ENCODE measurements at regions not wholly inside any gene's neighbourhood (a gene's known extent, or its start where the extent isn't known, plus 50 kb on each side); places are given as distances from the start of the nearest gene placed in this dataset.
"Not testable (repeated sequence)": the region's sequence is repeated elsewhere in the genome, so short reads cannot be mapped to it uniquely, and the experiment has no call there.

- Mint-ChIP-seq H3K4me1 (peaks cover 20% of the 10 kb centered on the region), H3K27me3 (peaks cover 10% of the 10 kb centered on the region), H3K36me3 (no peaks in the 10 kb centered on the region), H3K4me3 (no peak overlapping the region), H3K27ac (no peak overlapping the region), H3K9me3 (no peaks in the 10 kb centered on the region)
- DNase-seq (ENCODE audit: low spot score in 2 of 2) (no peak), ATAC-seq (ENCODE audit: low read depth) (no peak)
Observed at GRCh38 chr20:48492715-48493070, 335.1 kb downstream of the PREX1 start.

- H3K4me1 Mint-ChIP-seq: peaks cover 20% of the 10 kb centered on the region
- H3K27me3 Mint-ChIP-seq: peaks cover 10% of the 10 kb centered on the region
- ATAC-seq (ENCODE audit: low read depth) (no peak), DNase-seq (ENCODE audit: low spot score in 2 of 2) (no peak)
- H3K27ac Mint-ChIP-seq: no peak overlapping the region
- no peaks in the 10 kb centered on the region for H3K36me3 Mint-ChIP-seq
- H3K9me3 Mint-ChIP-seq: no peaks in the 10 kb centered on the region
- no peak overlapping the region for H3K4me3 Mint-ChIP-seq
Observed at GRCh38 chr20:48492015-48492714, 335.6 kb downstream of the PREX1 start.

GRCh38 chr20:48490961-48491831 is 336.6 kb downstream of the PREX1 start:
- DNase-seq (ENCODE audit: low spot score in 2 of 2) (no peak), ATAC-seq (ENCODE audit: low read depth) (peak; percentile 36)
- H3K27me3 Mint-ChIP-seq: peaks cover 14% of the 10 kb centered on the region
- no peak overlapping the region for H3K4me3 Mint-ChIP-seq
- peaks cover 22% of the 10 kb centered on the region for H3K4me1 Mint-ChIP-seq
- H3K9me3 Mint-ChIP-seq: no peaks in the 10 kb centered on the region
- H3K27ac Mint-ChIP-seq: peak overlapping the region; percentile 35
- H3K36me3 Mint-ChIP-seq: no peaks in the 10 kb centered on the region

- H3K9me3 Mint-ChIP-seq; DNase-seq (ENCODE audit: low spot score in 2 of 2); H3K4me3 Mint-ChIP-seq; H3K36me3 Mint-ChIP-seq; ATAC-seq (ENCODE audit: low read depth): not testable (repeated sequence)
- peak overlapping the region; percentile 35 for H3K27ac Mint-ChIP-seq
- H3K27me3 Mint-ChIP-seq: peaks cover 16% of the 10 kb centered on the region
- H3K4me1 Mint-ChIP-seq: peaks cover 22% of the 10 kb centered on the region
Observed at GRCh38 chr20:48490341-48490740, 337.5 kb downstream of the PREX1 start.

GRCh38 chr20:48489656-48490055 is 338.1 kb downstream of the PREX1 start:
- H3K9me3 Mint-ChIP-seq: no peaks in the 10 kb centered on the region
- DNase-seq (ENCODE audit: low spot score in 2 of 2) (no peak), ATAC-seq (ENCODE audit: low read depth) (no peak)
- H3K27ac Mint-ChIP-seq: peak overlapping the region; percentile 75
- peaks cover 21% of the 10 kb centered on the region for H3K27me3 Mint-ChIP-seq
- peaks cover 22% of the 10 kb centered on the region for H3K4me1 Mint-ChIP-seq
- H3K4me3 Mint-ChIP-seq: no peak overlapping the region
- no peaks in the 10 kb centered on the region for H3K36me3 Mint-ChIP-seq

- Mint-ChIP-seq H3K27me3 (peaks cover 21% of the 10 kb centered on the region), H3K9me3 (no peaks in the 10 kb centered on the region), H3K4me1 (peaks cover 22% of the 10 kb centered on the region), H3K36me3 (no peaks in the 10 kb centered on the region), H3K27ac (peak overlapping the region; percentile 75), H3K4me3 (peak overlapping the region; percentile 9)
- peak; percentile 75 for ATAC-seq (ENCODE audit: low read depth)
- DNase-seq (ENCODE audit: low spot score in 2 of 2): peak; percentile 47 to 62
Observed at GRCh38 chr20:48489046-48489463, 338.7 kb downstream of the PREX1 start.

- not testable (repeated sequence) for H3K9me3 Mint-ChIP-seq
- Mint-ChIP-seq H3K27ac (peak overlapping the region; percentile 75), H3K4me1 (peaks cover 22% of the 10 kb centered on the region)
Observed at GRCh38 chr20:48488334-48489034, 339.3 kb downstream of the PREX1 start.

GRCh38 chr20:48486065-48486464 is 341.7 kb downstream of the PREX1 start:
- peaks cover 22% of the 10 kb centered on the region for H3K27me3 Mint-ChIP-seq
- H3K4me1 Mint-ChIP-seq: peaks cover 22% of the 10 kb centered on the region
- no peak overlapping the region for H3K4me3 Mint-ChIP-seq
- ATAC-seq (ENCODE audit: low read depth) (no peak), DNase-seq (ENCODE audit: low spot score in 2 of 2) (no peak)
- H3K9me3 Mint-ChIP-seq: no peaks in the 10 kb centered on the region
- H3K27ac Mint-ChIP-seq: no peak overlapping the region
- H3K36me3 Mint-ChIP-seq: no peaks in the 10 kb centered on the region

More at GRCh38 chr20:48488334-48489034, 339.3 kb downstream of the PREX1 start:
- peak; percentile 50 for ATAC-seq (ENCODE audit: low read depth)
- H3K27me3 Mint-ChIP-seq: peaks cover 21% of the 10 kb centered on the region
- H3K4me3 Mint-ChIP-seq: peak overlapping the region; percentile 58
- DNase-seq (ENCODE audit: low spot score in 2 of 2); H3K36me3 Mint-ChIP-seq: not testable (repeated sequence)

- H3K36me3 Mint-ChIP-seq; ATAC-seq (ENCODE audit: low read depth); DNase-seq (ENCODE audit: low spot score in 2 of 2); H3K4me3 Mint-ChIP-seq; H3K27ac Mint-ChIP-seq; H3K9me3 Mint-ChIP-seq: not testable (repeated sequence)
- Mint-ChIP-seq H3K4me1 (peaks cover 20% of the 10 kb centered on the region), H3K27me3 (peaks cover 26% of the 10 kb centered on the region)
Observed at GRCh38 chr20:48485153-48485552, 342.6 kb downstream of the PREX1 start.

- no peak for ATAC-seq (ENCODE audit: low read depth)
- Mint-ChIP-seq H3K36me3 (no peaks in the 10 kb centered on the region), H3K4me3 (no peak overlapping the region), H3K9me3 (no peaks in the 10 kb centered on the region), H3K27ac (no peak overlapping the region), H3K4me1 (peaks cover 12% of the 10 kb centered on the region), H3K27me3 (peaks cover 27% of the 10 kb centered on the region)
- DNase-seq (ENCODE audit: low spot score in 2 of 2): no peak
Observed at GRCh38 chr20:48483334-48484066, 344.3 kb downstream of the PREX1 start.

GRCh38 chr20:48482790-48483189 is 345.0 kb downstream of the PREX1 start:
- no peak overlapping the region for H3K4me3 Mint-ChIP-seq
- peaks cover 27% of the 10 kb centered on the region for H3K27me3 Mint-ChIP-seq
- no peaks in the 10 kb centered on the region for H3K36me3 Mint-ChIP-seq
- no peak for DNase-seq (ENCODE audit: low spot score in 2 of 2)
- no peak for ATAC-seq (ENCODE audit: low read depth)
- peaks cover 10% of the 10 kb centered on the region for H3K4me1 Mint-ChIP-seq
- no peaks in the 10 kb centered on the region for H3K9me3 Mint-ChIP-seq
- no peak overlapping the region for H3K27ac Mint-ChIP-seq

GRCh38 chr20:48480216-48480772 is 347.5 kb downstream of the PREX1 start:
- H3K27me3 Mint-ChIP-seq: peaks cover 27% of the 10 kb centered on the region
- peaks cover 2% of the 10 kb centered on the region for H3K36me3 Mint-ChIP-seq
- H3K4me3 Mint-ChIP-seq: no peak overlapping the region
- no peak for DNase-seq (ENCODE audit: low spot score in 2 of 2)
- H3K4me1 Mint-ChIP-seq: peaks cover 7% of the 10 kb centered on the region
- ATAC-seq (ENCODE audit: low read depth): no peak
- H3K27ac Mint-ChIP-seq: no peak overlapping the region
- H3K9me3 Mint-ChIP-seq: no peaks in the 10 kb centered on the region

GRCh38 chr20:48478806-48479585 is 348.8 kb downstream of the PREX1 start:
- no peaks in the 10 kb centered on the region for H3K9me3 Mint-ChIP-seq
- peaks cover 7% of the 10 kb centered on the region for H3K4me1 Mint-ChIP-seq
- no peak overlapping the region for H3K4me3 Mint-ChIP-seq
- DNase-seq (ENCODE audit: low spot score in 2 of 2): no peak
- peaks cover 22% of the 10 kb centered on the region for H3K27me3 Mint-ChIP-seq
- peaks cover 2% of the 10 kb centered on the region for H3K36me3 Mint-ChIP-seq
- no peak overlapping the region for H3K27ac Mint-ChIP-seq
- ATAC-seq (ENCODE audit: low read depth): no peak

Data from memory B cell (primary cell).